Epithelial cell of esophagus (primary cell): ENCODE measurements at regions not wholly inside any gene's neighbourhood (a gene's known extent, or its start where the extent isn't known, plus 50 kb on each side); places are given as distances from the start of the nearest gene placed in this dataset.

Experiments used
- DNase-seq: peaks from one replicate; pipeline ENCODE4 v3.0.0; 2010; ENCODE audit warnings: low read depth
- H3K4me3 ChIP-seq: 2 replicates; pipeline ENCODE4 v1.5.1; 2011; ENCODE audit warnings: mild to moderate bottlenecking, low read length, control low read depth
- TF ChIP-seq, protein P1 (sequence below): IDR thresholded peaks from 2 replicates; pipeline ENCODE4 v1.5.1; 2011; ENCODE audit warnings: low read depth, mild to moderate bottlenecking, low read length, control low read depth, inconsistent platforms; ENCODE audit not compliant: insufficient read depth; ENCODE audit errors: missing control alignments

DNA sequence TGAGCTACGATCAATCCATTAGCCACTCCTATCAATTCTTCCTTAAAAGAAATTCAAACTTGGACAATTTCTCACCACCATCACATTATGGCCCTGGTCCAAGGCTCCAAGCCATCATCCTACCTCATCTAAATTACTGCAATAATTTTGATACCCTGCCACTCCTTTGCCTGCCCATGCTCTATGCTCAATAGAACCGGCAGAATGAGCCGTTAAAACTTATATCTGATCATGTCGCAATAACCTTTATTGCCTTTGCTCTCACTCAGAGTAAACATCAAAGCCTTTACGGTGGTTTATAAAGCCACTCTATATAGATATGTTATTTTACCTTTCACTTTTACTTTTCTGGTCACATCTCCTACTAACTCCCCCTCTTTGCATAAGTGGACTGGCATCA lies 2392.1 kb upstream of the RAG2 start:
- TF ChIP-seq, protein P1, sequence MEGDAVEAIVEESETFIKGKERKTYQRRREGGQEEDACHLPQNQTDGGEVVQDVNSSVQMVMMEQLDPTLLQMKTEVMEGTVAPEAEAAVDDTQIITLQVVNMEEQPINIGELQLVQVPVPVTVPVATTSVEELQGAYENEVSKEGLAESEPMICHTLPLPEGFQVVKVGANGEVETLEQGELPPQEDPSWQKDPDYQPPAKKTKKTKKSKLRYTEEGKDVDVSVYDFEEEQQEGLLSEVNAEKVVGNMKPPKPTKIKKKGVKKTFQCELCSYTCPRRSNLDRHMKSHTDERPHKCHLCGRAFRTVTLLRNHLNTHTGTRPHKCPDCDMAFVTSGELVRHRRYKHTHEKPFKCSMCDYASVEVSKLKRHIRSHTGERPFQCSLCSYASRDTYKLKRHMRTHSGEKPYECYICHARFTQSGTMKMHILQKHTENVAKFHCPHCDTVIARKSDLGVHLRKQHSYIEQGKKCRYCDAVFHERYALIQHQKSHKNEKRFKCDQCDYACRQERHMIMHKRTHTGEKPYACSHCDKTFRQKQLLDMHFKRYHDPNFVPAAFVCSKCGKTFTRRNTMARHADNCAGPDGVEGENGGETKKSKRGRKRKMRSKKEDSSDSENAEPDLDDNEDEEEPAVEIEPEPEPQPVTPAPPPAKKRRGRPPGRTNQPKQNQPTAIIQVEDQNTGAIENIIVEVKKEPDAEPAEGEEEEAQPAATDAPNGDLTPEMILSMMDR: no peak
- peak; percentile 7 for DNase-seq
- no peak overlapping the region for H3K4me3 ChIP-seq

DNA sequence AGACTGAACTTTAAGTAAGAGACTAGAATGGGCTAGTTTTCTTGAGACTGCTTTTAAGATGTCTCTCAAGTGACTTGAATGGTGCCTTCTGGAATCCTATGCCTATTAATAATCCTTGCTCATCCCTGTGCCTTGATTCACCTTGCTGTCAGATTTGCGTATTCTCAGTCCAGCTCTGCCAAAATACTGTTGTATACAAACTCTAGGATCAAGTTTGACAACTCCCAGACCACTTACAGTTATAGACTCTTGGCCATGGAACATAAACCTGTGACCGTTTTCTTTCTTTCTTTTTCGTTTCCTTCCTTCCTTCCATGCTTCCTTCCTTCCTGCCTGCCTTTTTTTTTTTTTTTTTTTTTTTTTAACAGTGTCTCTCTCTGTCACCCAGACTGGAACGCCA lies 2390.9 kb upstream of the RAG2 start:
- no peak for DNase-seq
- H3K4me3 ChIP-seq: no peak overlapping the region
- TF ChIP-seq, protein P1: no peak

DNA sequence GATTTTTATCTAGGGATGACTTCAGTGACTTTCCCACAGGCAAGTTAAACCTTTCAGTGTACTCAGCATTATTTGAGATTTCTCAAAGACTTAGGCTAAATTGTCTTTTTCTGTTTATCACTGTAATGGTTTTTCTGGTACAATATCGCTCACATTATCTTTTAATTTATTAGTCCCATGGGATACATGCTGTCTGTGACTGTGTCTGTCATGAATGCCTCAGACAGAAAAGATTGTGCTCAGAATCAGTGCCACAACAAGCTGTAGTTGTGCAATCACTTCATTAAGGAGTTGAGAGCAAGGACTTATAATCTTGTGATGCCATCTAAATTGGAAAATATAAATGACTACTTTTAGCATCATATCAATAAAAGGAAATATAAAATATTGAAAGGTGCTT lies 2374.2 kb upstream of the RAG2 start:
- TF ChIP-seq, protein P1: no peak

DNA sequence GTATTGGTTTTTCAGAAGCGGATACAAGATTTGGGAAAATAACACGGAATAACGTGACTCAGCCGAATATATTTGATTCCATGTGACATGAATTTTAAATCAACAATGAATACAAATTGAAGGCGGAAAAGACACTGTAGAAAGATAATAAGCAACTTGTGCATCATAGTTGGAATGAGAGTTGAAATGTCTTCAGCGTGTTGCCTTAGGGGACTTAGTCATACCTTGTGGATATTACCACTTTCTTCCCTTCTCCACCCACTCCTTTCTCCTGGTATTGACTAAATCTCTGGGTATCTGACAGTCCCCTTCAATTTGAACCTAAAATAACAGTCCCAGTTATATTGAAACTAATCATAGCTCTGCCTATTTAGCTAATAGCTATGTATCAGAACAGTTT lies 2373.1 kb upstream of the RAG2 start:
- H3K4me3 ChIP-seq: no peak overlapping the region
- peak; percentile 62 for DNase-seq
- TF ChIP-seq, protein P1: no peak

More for the DNA sequence above, 2374.2 kb upstream of the RAG2 start:
- no peak overlapping the region for H3K4me3 ChIP-seq
- no peak for DNase-seq

DNA sequence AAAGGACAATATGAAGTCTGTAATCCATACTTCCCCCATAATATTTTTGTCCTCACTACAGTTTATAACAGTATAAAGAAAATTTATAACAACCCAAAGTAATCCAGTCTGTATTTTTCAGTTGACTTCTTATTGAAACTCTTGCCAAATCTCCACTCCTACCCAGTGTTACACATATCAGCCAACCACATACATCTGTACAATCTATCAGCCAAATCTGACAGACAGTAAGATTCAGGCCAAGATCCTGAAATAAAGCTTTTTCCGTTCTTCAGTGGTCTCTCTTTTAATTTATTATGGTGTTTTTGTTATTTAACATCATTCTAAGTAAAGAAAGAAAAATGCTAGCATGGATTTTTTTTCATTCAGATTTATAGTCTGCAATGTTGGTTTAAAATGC lies 2370.9 kb upstream of the RAG2 start:
- TF ChIP-seq, protein P1: no peak
- no peak for DNase-seq
- no peak overlapping the region for H3K4me3 ChIP-seq

DNA sequence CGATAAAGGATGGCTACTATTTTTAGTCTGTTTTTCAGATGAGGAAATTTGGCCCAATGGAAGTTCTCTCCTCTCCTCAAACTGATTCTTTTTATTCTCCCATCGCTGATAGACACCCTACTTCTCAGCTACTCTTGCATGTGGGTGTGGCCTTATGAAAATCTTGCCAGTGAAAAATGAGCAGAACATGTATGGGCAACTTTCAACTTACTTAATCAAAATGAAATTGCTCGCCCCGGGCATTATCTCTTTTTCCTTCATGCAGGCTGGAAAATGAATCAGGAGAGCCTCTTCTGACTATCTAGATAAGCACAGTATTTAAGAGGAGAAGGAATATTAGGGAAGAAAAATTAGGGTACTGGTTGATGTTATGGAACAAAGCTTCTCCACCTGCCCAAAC lies 2354.7 kb upstream of the RAG2 start:
- H3K4me3 ChIP-seq: no peak overlapping the region
- TF ChIP-seq, protein P1: no peak
- DNase-seq: peak; percentile 57

DNA sequence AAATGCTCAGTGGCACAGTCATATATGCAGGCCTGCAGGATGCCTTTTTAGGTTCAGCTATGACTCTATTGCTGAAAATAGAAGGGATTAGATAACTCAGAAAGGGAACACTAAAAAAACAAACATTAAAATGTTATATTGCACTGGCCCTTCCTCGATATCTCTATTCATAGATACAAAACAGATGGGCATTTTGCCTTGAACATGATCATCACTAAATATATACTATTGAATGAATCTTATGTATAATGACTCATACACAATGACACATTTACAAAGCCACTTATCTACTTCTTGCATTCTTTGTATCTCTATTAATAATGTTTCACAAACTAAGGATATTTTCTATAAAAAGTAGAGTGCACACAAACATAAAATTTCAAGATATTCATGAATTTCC lies 2352.8 kb upstream of the RAG2 start:
- H3K4me3 ChIP-seq: no peak overlapping the region
- DNase-seq: no peak
- TF ChIP-seq, protein P1: no peak
